ENCODE measurements at regions not wholly inside any gene's neighbourhood (a gene's known extent, or its start where the extent isn't known, plus 50 kb on each side); places are given as distances from the start of the nearest gene placed in this dataset.

DNA sequence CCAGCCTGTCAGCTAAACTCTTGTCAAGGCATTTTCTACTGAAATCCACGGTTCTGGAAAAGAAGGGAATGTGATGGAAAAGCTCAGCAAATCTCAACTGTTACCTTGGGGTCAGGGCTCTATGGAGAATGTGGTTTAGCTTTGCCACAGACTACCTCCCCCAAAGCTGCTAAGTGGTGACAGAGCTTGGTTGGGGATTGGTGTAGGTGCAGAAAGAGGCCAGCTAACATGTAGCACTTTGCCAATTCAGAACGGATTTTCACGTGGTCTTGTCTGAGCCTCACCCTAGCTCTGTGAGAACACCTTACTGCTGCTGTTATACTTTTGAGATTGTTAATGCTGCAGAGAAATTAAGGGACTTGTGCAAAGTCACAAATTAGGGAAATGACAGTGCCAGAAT lies 331.1 kb downstream of the RND3 start:
- Histone ChIP-seq H3K79me2 (ENCODE audit: control insufficient read depth, insufficient read depth, low read length) (no peaks in the 10 kb centered on the region), H3K27ac (ENCODE audit: extremely low read depth, low read depth, low read length) (no peak overlapping the region), H3K36me3 (ENCODE audit: control insufficient read depth, insufficient read depth, low read length) (no peaks in the 10 kb centered on the region), H3K4me3 (no peak overlapping the region), H3K9ac (ENCODE audit: insufficient read depth in 1 of 2, low read depth in 2 of 2, low read length in 2 of 2) (no peak overlapping the region), H3K9me3 (replicated peaks; ENCODE audit: control insufficient read depth, insufficient read depth, low read depth, low read length) (no peaks in the 10 kb centered on the region), H4K20me1 (replicated peaks; ENCODE audit: control insufficient read depth, insufficient read depth, low read length) (no peaks in the 10 kb centered on the region), H3K4me1 (replicated peaks in 1 of 2; ENCODE audit: control insufficient read depth in 2 of 2, insufficient read depth in 2 of 2, low read length in 2 of 2) (no peaks in the 10 kb centered on the region; a peak in 1 of 5 replicates), H3K27me3 (ENCODE audit: control insufficient read depth in 2 of 2, insufficient read depth in 2 of 2, low read length in 2 of 2) (no peaks in the 10 kb centered on the region), H2AFZ (ENCODE audit: low read depth, low read length) (no peak overlapping the region), H3K4me2 (ENCODE audit: insufficient read depth, low read length) (no peak overlapping the region), H3K9me1 (ENCODE audit: control insufficient read depth, insufficient read depth, low read length) (no peaks in the 10 kb centered on the region)
- no TSS peak for BruUV-seq (replicated peaks)
- intact Hi-C loops (cut with micrococcal nuclease) (no loop called here), in situ Hi-C loops (cut with MboI) (no loop called here)
- POLR2A ChIA-PET, result no interaction called here
- ATAC-seq, result no peak
- CTCF ChIA-PET (ENCODE audit: low intra/inter-chr PET ratio), result no interaction called here
- 0% methylated on average over 3 of the region's 3 CpGs for WGBS (ENCODE audit: insufficient coverage, low coverage, missing lambda C conversion rate)
- no peak for FAIRE-seq
- no peak for TF ChIP-seq CREB1 (IDR thresholded peaks at IDR 0.05)
- TF ChIP-seq CREB1 (CRISPR knock-in tag; IDR thresholded peaks at IDR 0.05), result no peak
- no peak for TF ChIP-seq PRDM10 (IDR thresholded peaks at IDR 0.05; ENCODE audit: partially characterized antibody)
- TF ChIP-seq E2F1 (CRISPR knock-in tag; IDR thresholded peaks at IDR 0.05), result no peak
- DNase-seq (ENCODE audit: extremely low read depth in 1 of 4, low spot score in 3 of 4), result no peak

Measured in K562 (cell line).